Stimulated activated CD4-positive, alpha-beta T cell treated with anti-CD3 and anti-CD28 coated beads, Interleukin-15, amount 100 ng/mL, for 1 hour (primary cell): ENCODE measurements at regions not wholly inside any gene's neighbourhood (a gene's known extent, or its start where the extent isn't known, plus 50 kb on each side); places are given as distances from the start of the nearest gene placed in this dataset.

ENCODE experiments used
- DNase-seq, 2 donors: peaks; one replicate each; pipeline ENCODE4 v3.0.0-alpha.2; 2020; ENCODE audit warnings: low read depth in 1 of 2, low spot score in 1 of 2

DNA sequence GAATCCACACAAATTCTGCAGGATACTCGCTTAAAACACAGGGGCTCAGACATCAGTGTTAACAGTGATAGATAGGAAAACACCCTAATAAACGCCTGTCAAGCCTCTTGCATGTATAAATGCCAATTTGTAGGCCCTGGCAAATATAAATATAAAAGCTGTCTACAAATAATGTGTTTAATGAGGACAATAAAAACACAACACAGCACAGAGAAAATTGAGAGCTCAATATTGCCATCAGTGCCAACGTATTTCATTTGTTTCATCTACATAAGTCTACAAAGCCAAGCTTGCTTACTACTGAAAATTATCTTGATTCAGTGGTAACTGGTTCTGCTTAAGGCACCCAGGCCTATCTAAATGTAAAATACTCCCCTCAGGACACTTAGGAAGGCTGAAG lies 1387.0 kb upstream of the TENM4 start:
- no peak for DNase-seq

- DNase-seq: no peak
These were observed 1386.0 kb upstream of the TENM4 start for GRCh38 chr11:80826808-80827207.

DNA sequence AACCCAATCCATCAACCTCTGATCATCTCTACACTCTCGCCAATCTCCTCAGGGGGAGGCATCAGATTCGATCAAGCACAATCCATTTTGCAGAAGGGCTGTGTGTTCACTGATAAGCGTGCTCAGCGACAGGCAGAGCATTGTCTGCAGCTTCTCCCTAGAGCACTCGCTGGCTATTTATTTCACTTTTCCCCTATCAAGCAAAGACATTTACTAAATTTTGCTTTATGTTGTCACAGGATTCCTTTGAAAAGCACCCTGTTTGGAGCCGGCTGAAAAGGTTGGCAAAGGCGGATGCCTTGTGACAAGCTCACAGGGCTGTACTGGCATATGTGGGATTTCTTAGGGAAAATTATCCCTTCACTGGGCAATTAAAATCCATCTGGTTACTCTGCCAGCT lies 1381.5 kb upstream of the TENM4 start:
- no peak for DNase-seq

GRCh38 chr11:80819271-80819670 lies 1378.4 kb upstream of the TENM4 start:
- no peak for DNase-seq

DNA sequence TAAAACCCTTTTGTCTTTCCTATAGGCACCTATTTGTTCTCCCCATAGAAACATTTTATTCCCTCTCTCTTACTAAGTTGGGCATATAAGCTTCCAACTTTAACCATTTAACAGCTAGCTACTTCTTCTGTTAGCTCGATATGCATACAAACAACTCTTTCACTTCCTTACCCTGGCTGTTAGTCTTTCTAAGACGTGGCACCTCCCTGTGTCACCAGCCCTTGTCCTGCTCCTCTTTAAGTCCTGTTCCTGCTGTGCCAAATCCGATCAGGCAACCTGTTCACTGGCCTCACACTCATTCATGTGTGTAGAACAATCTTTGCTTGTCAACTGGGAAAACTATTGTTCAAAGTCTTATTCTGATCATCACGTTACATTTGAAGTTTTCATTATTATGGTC lies 1376.1 kb upstream of the TENM4 start:
- DNase-seq: no peak

DNA sequence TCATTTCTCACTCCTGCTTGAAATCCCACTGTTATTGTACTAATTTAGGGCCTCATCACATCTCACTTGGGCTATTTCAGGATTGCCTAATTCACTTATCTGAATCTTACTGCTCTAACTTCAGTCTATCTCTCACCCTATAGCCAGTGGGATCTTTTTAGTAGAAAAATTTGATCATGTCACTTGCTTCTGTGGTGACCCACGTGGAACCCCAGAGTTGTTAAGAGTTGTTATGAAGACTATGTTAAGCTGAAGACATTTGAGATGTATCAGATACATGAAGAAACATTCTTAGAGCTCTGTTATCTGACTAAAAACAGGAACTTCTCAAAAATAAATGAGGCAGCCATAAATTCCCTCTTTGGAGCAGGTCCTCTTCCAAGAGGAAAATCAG lies 1375.6 kb upstream of the TENM4 start:
- no peak for DNase-seq

DNA sequence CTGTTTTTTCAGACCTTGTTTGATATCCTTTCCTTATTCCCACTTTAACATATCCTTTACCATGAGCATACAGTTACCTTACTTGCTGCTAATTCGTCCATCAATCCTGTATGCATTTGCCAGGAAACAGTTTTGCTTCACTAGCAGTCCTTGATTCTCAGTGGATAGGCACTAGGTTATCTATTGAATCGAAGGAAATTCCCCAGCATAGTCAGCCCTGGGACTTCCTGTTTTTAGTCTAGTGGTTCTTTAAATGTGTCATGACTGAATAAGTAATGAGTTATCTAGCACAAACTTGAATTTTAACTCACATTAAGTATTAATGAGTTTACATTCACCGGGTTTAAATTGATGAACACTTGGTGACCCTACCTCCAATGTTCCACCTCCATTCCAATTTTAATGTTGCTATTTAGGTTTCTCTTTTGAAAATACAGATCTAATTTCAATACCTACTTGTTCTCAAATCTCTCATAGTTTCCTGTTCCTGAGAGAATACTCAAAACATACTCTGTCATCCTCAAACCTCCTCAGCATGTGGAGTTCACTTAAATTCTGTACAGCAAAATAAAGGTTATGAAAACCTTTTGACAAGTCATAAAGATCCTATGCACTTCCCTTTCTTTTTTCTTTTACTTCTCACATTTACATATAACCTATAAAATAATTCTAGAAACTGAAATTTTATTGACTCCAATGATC lies 1375.1 kb upstream of the TENM4 start:
- no peak for DNase-seq

GRCh38 chr11:80814813-80815212 lies 1374.0 kb upstream of the TENM4 start:
- no peak for DNase-seq

- no peak for DNase-seq
These were observed 1369.9 kb upstream of the TENM4 start for GRCh38 chr11:80810695-80811094.

GRCh38 chr11:80798174-80798573 lies 1357.3 kb upstream of the TENM4 start:
- DNase-seq: no peak

GRCh38 chr11:80783561-80783960 lies 1342.7 kb upstream of the TENM4 start:
- DNase-seq: no peak

DNA sequence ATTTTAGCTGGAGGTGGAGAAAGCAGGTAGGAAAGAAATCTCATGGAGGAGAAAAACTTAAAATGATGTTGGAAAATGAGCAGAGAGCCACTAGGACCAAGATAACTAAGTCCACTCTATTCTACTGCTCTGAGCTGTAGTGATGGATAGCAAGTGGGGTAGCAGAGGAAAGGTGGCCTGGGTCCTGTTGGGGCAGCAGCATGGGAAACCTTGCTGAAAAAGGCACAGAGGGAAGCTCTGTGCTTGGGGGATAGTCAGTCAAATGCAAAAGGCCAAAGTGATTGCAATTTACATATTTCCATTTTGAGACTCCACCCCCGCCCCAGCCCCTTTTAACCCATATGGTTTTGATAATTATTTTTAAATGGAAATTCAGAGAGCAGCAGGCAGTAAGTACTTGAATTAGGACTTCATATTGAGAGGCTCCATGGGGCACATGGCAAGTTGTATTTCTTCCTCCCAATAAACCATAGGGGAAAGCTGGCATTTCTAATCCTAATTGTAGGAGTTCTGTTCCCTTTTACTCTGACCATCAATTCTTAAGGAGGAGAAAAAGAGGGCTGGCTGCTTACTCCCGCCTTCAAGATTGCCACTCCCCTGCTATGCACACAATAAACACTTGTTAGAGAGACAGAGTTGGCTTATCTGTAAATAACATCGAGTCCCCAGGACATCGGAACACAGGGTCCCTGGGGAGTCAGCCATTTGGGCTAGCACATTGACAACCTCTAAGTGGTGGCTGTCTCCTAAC lies 1341.5 kb upstream of the TENM4 start:
- DNase-seq: no peak

GRCh38 chr11:80779905-80780605 lies 1339.2 kb upstream of the TENM4 start:
- no peak for DNase-seq

DNA sequence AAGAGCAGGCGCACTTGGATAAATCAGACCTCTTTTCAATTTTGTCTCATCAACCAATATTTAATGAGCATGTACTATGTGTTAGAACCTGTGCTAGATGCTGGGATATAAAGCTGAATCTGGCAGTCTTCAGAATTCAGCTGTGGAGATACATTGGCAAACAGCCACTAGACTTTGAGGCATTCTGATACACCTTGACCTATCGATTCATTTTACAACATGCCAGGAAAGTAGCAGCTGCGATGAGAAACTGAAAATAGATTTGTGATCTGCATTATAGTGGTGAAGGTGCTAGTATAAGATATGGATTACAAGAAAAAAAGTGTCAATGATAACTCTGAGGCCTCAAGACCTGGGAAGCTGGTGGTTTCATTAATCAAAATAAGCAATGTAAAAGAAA lies 1338.1 kb upstream of the TENM4 start:
- no peak for DNase-seq

GRCh38 chr11:80778432-80778831 lies 1337.6 kb upstream of the TENM4 start:
- DNase-seq: no peak

- no peak for DNase-seq
These were observed 1333.1 kb upstream of the TENM4 start for GRCh38 chr11:80773919-80774318.

DNA sequence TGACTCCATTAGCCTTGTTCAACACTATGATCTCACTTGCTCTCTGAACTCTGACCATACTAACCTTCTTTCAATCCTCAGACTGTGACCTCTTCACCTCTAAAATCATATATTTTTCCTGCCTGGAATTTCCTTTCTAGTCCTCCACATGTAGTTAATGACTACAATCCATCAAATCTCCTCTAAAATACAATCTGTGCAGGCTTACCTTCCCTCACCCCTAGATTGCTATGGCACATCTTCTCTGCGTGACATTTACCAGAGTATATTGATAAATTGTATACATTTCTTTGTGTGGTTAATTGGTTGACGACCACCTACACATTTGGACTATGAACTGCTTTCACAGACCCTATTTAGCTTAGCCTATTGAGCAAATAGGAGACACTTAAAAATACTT lies 1330.2 kb upstream of the TENM4 start:
- DNase-seq: no peak

DNA sequence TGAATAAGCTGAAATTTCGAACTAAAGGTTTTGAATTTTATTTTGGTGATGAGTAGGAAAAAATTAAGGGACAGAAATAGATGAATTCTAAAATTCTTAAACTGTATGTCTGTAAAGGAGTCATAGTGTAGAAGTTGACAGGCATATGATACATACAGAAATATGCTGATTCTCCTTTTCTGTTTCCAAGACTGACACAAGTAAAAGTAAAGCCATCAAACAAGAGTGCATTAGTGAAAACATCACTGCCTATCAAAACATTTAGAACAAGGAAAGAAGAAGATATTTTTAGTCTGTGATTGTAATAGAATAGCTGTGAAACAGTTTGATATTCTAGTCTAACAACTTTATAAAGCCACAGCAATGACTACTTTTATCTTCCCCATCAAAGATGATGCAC lies 1318.0 kb upstream of the TENM4 start:
- DNase-seq: no peak

DNA sequence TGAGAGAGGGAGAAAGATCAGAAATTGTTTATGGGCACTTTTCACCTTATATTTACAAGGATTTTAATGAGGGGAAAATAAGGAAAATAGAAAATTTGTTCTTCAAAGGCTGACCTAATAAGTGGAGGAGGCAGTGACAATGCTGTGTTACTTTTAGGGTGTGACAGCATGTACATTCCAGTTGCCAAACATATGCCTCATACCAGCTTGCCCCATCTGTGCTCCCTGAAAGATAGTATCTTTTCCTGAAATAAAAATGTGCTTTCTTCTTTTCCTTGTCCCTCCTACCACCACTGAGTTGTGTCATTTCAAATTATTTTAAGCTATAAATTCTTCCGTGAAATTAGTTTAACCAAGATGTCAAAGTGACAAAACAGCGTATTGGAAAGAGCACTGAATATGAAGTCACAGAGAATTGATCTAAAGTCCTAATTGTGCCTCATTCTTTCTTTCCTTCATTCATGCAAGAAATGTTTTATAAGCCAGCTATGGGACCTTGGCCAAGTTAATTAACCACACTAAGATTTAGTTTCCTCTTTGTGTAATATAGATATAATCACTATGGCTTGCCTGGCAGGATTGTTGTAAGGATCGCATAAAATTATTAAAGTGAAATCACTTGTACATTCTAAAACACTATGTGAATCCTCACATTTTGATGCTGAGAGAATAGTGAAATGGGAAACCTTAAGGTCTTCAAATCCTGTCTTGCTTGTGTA lies 1307.5 kb upstream of the TENM4 start:
- DNase-seq: no peak

DNA sequence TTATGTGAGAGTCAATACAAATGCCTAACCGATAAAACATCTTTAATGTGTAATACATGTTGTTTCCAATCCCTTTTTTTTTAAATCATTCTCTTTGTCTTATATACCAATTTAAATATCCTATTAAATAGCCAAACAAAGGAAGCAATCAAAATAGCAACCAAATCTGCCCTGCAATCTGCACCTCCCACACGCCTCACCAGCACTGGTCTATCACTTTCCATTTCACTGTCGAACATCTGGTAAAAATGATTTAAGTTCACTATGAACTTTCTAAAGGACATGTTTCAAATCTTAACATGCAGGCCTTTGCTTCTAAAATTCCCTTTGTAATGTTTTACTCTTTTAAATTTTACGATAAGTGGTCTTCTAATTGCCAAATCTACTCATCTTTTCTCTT lies 1305.5 kb upstream of the TENM4 start:
- no peak for DNase-seq

DNA sequence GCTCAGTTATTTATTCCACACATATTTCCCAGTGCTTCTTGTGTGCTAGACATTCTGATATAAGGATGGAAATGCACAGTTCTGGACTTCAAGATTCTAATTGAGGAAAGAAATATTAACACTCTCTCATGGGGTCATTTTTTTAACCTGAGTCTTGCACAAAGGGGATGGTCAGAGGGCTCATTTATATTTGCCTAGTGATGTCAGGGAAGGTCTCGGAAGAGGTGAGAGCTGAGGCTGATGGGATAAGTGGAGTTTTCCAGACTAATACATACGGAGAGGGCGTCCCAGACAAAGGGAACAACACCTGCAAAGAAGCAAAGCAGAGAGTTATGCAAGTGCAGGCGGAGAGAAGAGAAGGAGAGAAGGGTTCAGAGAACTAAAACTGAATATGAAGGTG lies 1304.6 kb upstream of the TENM4 start:
- DNase-seq: no peak

GRCh38 chr11:80733790-80734189 lies 1293.0 kb upstream of the TENM4 start:
- DNase-seq: no peak
